PC-9 (cell line): ENCODE measurements at regions not wholly inside any gene's neighbourhood (a gene's known extent, or its start where the extent isn't known, plus 50 kb on each side); places are given as distances from the start of the nearest gene placed in this dataset.

Experiments used
- CTCF ChIP-seq: fragments of 200-600 bp; sonication (generic); conservative IDR thresholded peaks from 2 replicates; pipeline ENCODE4 v1.6.1; 2017; ENCODE audit warnings: mixed run types, antibody characterized with exemption, mild to moderate bottlenecking, moderate library complexity
- EZH2 ChIP-seq: fragments of 200-600 bp; sonication (generic); IDR thresholded peaks from 2 replicates; pipeline ENCODE4 v1.8.0; 2017; ENCODE audit warnings: antibody characterized with exemption, low read depth

- TF ChIP-seq CTCF (no peak), EZH2 (no peak)
Observed at GRCh38 chr13:56906909-56907308, 233.8 kb upstream of the PRR20A start.
